Activated T-helper 2 cell treated with anti-CD3 and anti-CD28 coated beads, Interferon-gamma antibody, Interleukin-2, Interleukin-4, amounts not matched to agents 10 μg/mL and 5 μg/mL and 100 μg/mL, durations not matched to agents 14 hours and 24 hours and 36 hours (primary cell): ENCODE measurements at regions not wholly inside any gene's neighbourhood (a gene's known extent, or its start where the extent isn't known, plus 50 kb on each side); places are given as distances from the start of the nearest gene placed in this dataset.

Experiments used
- DNase-seq: peaks from one replicate; pipeline ENCODE4 v3.0.0; 2021; ENCODE audit warnings: low spot score
- H3K27ac Mint-ChIP-seq: one replicate; pipeline ENCODE4 v1.8.0; 2021; ENCODE audit warnings: mixed read lengths
- H3K27me3 Mint-ChIP-seq: one replicate; pipeline ENCODE4 v1.8.0; 2021; ENCODE audit warnings: low read depth, mixed read lengths
- H3K36me3 Mint-ChIP-seq: one replicate; pipeline ENCODE4 v1.8.0; 2021; ENCODE audit warnings: low read depth, mixed read lengths
- H3K4me1 Mint-ChIP-seq: one replicate; pipeline ENCODE4 v1.8.0; 2021; ENCODE audit warnings: low read depth, mixed read lengths
- H3K4me3 Mint-ChIP-seq: one replicate; pipeline ENCODE4 v1.8.0; 2021; ENCODE audit warnings: low read depth, mild to moderate bottlenecking, moderate library complexity, mixed read lengths
- H3K9me3 Mint-ChIP-seq: one replicate; pipeline ENCODE4 v1.8.0; 2021; ENCODE audit warnings: mixed read lengths
- intact Hi-C: fragments of 100-400 bp; cut with micrococcal nuclease; formaldehyde crosslinking; loops from one replicate; pipeline ENCODE4 v1.15.1; 2023

DNA sequence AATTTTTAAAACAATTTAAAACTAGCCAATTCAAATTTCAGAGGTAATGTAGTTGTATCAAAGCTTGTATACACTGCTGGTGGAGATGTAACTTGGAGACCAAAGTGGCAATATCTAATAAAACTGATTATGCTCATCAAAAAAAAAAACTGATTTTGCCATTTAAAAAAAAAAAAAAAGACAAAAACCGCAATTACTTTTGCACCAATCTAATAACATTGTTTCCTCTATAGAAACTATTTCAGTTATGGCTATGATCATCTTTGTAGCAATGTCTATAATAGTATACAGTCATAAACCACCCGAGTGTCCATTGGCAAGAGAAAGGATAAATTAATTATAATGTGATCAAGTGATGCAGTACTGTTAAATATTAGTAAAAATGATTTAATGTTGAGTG, 149.3 kb upstream of the SEMA6D start:
- DNase-seq = no peak
- H3K27ac Mint-ChIP-seq = no peak overlapping the region
- no peaks in the 10 kb centered on the region for H3K4me1 Mint-ChIP-seq
- no peak overlapping the region for H3K4me3 Mint-ChIP-seq
- no peaks in the 10 kb centered on the region for H3K36me3 Mint-ChIP-seq
- H3K9me3 Mint-ChIP-seq = peaks cover 11% of the 10 kb centered on the region
- intact Hi-C loops = no loop called here
- H3K27me3 Mint-ChIP-seq = no peaks in the 10 kb centered on the region

DNA sequence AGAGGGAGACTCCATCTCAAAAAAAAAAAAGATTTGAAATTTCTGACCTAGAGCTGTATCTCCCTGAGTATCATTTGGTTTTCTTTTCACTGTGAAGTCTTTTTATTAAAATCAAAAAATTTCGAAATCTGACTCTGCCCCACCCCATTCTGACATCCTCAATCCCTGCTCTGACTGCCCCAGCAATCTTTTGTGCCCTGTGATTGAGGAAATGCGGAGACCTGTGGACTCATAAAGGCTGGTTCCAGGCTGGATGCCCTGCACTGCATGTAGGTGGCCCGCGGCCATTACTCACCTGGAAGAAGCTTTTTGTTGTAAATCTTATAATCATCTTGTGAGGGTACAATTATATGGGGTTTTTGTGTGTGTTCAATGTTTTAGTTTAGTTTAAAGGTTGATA, 147.3 kb upstream of the SEMA6D start:
- intact Hi-C loops = no loop called here
- Mint-ChIP-seq H3K27ac (no peak overlapping the region), H3K36me3 (no peaks in the 10 kb centered on the region), H3K4me3 (no peak overlapping the region), H3K4me1 (peaks cover 2% of the 10 kb centered on the region), H3K27me3 (no peaks in the 10 kb centered on the region), H3K9me3 (no peaks in the 10 kb centered on the region)
- no peak for DNase-seq

DNA sequence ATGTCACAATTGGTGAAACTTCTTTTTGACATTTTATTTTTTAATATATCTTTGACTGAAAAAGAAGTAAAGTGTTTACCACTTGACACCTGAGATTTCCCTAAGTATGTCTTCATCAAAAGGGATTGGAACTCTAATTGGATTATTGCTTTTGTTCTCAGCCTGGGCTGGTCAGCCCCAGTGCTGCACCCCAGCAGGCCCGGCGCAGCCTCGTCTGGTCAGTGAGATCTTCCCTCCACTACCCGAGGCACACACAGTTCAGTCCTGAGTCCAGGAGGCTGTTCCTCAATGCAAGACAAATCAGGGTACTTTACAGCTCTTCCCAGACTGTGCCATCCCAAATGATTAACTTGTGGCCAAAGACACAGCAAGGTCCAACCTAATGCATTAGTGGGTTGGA, 146.9 kb upstream of the SEMA6D start:
- no peaks in the 10 kb centered on the region for H3K36me3 Mint-ChIP-seq
- H3K27me3 Mint-ChIP-seq = no peaks in the 10 kb centered on the region
- H3K4me3 Mint-ChIP-seq = no peak overlapping the region
- H3K4me1 Mint-ChIP-seq = peaks cover 2% of the 10 kb centered on the region
- intact Hi-C loops = no loop called here
- H3K27ac Mint-ChIP-seq = no peak overlapping the region
- H3K9me3 Mint-ChIP-seq = no peaks in the 10 kb centered on the region
- no peak for DNase-seq

DNA sequence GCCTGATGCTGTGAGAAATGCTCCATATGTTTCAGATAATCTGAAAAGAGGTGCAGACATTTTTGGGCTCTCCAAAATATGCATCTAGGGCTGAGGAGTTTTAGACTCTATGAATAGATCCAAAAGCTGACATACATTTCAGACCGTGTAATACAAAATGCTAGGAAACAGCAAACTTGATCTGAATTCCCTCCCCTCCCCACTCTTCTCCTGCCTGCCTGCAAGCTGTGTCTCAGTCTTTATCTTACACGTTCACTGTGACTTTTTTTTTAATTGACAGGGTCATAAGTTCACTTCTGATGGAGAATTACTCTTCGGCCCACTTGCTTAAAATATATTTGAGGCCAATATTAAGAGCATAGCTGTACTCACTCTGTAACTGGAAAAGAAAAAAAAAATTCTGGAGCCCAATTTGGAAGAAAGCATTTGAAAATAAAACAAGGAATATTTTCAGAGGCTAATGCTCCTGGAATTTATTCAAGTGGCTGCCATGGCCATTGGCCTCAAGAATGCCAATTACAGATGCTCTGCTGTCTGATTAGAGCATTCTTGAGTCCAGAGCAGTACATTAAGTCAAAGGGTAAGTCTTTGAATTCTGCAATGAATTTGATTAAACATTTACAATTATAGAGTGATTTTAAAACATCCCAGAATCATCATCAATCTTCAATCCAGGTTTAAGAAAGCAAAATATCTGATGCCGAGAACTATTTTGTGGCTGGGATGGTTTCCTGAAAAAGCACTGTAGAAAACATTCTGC, 146.2 kb upstream of the SEMA6D start:
- intact Hi-C loops = no loop called here
- Mint-ChIP-seq H3K27me3 (no peaks in the 10 kb centered on the region), H3K4me1 (peaks cover 2% of the 10 kb centered on the region), H3K36me3 (no peaks in the 10 kb centered on the region), H3K9me3 (no peaks in the 10 kb centered on the region), H3K27ac (no peak overlapping the region), H3K4me3 (no peak overlapping the region)
- DNase-seq = no peak

DNA sequence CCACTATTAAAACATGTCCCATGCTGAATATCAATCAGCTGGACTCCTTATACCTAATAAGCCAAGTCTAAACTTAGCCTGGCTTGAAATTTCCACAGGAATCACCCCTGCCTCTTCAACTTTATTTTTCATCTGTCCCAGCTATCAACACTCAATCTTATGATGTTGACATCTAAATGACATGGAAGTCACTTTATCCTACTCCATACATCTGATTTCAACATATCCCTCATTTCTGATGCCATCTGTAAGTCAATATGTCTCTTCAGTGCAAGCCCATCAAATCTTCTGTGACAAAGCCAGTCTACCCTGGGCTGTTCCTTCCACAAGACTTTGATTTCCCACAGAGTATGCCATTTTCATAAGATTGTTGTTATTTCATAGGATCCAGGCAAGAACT, 143.6 kb upstream of the SEMA6D start:
- no peaks in the 10 kb centered on the region for H3K27me3 Mint-ChIP-seq
- no peaks in the 10 kb centered on the region for H3K36me3 Mint-ChIP-seq
- no peak for DNase-seq
- intact Hi-C loops = no loop called here
- H3K27ac Mint-ChIP-seq = no peak overlapping the region
- H3K9me3 Mint-ChIP-seq = no peaks in the 10 kb centered on the region
- no peak overlapping the region for H3K4me3 Mint-ChIP-seq
- H3K4me1 Mint-ChIP-seq = peaks cover 2% of the 10 kb centered on the region

DNA sequence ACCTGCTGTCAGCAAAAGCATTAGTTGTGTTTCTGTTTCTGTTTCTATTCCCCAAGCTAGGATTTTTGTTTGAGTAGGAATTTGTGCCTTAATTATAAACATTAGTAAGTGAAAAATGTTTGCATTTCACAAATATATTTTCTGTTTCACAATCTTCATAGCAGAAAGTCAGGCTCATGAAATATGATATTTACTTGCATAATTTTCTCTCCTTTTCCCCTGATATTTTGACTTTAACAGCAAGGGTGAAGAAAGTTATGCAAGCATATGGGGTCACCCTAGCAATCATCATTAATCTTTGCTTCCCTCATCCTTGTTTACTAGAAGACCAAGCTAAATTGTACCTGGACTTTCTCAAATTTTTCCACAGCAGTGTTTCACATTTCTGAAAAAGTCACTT, 140.3 kb upstream of the SEMA6D start:
- intact Hi-C loops = no loop called here
- H3K9me3 Mint-ChIP-seq = peaks cover 5% of the 10 kb centered on the region
- H3K27ac Mint-ChIP-seq = no peak overlapping the region
- peaks cover 2% of the 10 kb centered on the region for H3K4me1 Mint-ChIP-seq
- no peak for DNase-seq
- no peaks in the 10 kb centered on the region for H3K36me3 Mint-ChIP-seq
- no peak overlapping the region for H3K4me3 Mint-ChIP-seq
- no peaks in the 10 kb centered on the region for H3K27me3 Mint-ChIP-seq

DNA sequence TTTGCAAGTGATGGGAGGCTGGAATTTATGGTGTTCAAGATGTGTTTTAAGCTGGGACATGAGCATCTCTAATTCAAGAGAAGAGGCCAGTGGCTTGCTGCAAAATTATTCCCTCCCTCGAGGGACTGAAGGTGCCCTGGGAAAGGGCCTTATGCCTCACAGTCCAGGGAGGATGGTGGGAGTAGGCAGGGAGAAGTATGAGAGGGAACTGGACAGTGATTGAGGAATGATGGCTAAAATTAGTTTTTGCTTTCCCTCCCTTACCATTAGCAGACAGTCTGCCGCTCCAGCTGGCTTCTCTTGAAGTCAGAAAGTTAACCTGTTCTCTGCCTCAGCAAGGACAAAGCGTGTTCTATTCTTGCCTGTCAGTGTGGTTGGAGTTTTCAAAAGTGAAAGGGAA, 139.8 kb upstream of the SEMA6D start:
- intact Hi-C loops = no loop called here
- Mint-ChIP-seq H3K9me3 (peaks cover 5% of the 10 kb centered on the region), H3K27ac (no peak overlapping the region), H3K4me3 (no peak overlapping the region), H3K4me1 (peaks cover 2% of the 10 kb centered on the region), H3K27me3 (no peaks in the 10 kb centered on the region), H3K36me3 (no peaks in the 10 kb centered on the region)
- DNase-seq = no peak

DNA sequence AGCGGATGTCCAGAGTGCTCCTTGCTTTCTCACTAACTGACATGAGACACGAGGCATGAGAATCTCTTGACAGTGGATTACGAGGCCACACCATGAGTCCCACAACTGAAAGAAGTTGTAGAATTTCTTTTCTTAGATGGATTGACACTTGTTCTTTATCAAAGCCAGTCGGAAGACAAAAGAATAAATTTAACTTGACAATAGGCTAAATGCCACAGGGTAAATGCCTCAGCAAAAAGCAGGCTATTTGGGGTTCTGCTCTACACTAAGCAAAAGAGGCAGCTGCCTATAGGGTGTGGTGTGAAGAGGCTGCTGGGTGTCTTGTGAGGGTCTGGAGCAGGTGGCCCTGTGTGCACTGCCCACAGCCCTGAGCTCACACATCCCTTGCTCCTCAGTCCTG, 135.1 kb upstream of the SEMA6D start:
- H3K4me1 Mint-ChIP-seq = no peaks in the 10 kb centered on the region
- H3K27me3 Mint-ChIP-seq = no peaks in the 10 kb centered on the region
- DNase-seq = no peak
- no peak overlapping the region for H3K27ac Mint-ChIP-seq
- no peak overlapping the region for H3K4me3 Mint-ChIP-seq
- H3K9me3 Mint-ChIP-seq = peaks cover 5% of the 10 kb centered on the region
- no peaks in the 10 kb centered on the region for H3K36me3 Mint-ChIP-seq
- intact Hi-C loops = no loop called here

DNA sequence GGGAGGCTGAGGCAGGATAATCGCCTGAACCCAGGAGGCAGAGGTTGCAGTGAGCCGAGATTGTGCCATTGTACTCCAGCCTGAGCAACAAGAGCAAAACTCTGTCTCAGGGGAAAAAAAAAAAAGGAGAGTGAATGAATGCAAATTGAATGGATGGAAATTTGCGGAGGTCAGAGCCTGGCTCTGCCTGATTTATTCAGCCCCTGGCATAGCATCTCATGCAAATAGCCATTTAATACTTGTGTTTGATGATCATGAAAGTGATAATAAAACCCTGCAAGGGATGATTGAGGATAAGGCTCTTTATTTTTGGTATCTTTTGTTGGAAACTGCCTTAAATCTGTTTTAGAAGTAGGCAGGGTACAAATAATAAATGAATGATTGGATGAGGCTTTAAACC, 133.0 kb upstream of the SEMA6D start:
- H3K9me3 Mint-ChIP-seq = peaks cover 5% of the 10 kb centered on the region
- no peak for DNase-seq
- no peak overlapping the region for H3K4me3 Mint-ChIP-seq
- intact Hi-C loops = no loop called here
- H3K27ac Mint-ChIP-seq = no peak overlapping the region
- H3K27me3 Mint-ChIP-seq = no peaks in the 10 kb centered on the region
- no peaks in the 10 kb centered on the region for H3K36me3 Mint-ChIP-seq
- no peaks in the 10 kb centered on the region for H3K4me1 Mint-ChIP-seq

DNA sequence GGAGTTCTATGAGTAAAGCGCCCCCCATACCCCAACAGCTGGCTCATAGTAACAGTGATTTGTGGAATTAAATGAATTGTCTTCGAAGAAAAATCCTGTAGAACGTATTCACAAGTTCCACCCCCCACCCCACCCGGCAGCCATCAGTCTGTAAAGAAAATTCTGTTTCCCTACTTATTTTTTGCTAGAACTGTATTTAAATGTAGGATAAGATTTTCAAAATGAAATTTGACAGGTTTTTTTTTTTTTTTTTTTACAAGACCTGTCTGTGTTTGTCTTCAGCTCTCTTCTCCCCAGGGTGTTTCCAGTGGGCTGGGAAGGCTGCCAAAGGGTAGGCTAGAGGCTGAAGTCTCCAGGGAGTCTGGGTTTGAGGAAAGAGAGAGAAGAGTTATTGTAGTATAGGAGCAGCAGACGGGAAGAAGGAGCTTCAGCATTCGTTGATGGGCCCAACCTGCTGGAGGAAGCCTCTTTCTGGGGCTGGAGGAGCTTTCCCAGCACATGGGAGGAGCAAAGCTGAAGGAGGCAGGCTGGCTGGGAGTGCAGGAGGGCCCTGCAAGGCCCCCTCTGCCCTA, 130.6 kb upstream of the SEMA6D start:
- no peak overlapping the region for H3K27ac Mint-ChIP-seq
- H3K36me3 Mint-ChIP-seq = no peaks in the 10 kb centered on the region
- DNase-seq = no peak
- intact Hi-C loops = no loop called here
- no peaks in the 10 kb centered on the region for H3K27me3 Mint-ChIP-seq
- no peaks in the 10 kb centered on the region for H3K9me3 Mint-ChIP-seq
- no peak overlapping the region for H3K4me3 Mint-ChIP-seq
- no peaks in the 10 kb centered on the region for H3K4me1 Mint-ChIP-seq

DNA sequence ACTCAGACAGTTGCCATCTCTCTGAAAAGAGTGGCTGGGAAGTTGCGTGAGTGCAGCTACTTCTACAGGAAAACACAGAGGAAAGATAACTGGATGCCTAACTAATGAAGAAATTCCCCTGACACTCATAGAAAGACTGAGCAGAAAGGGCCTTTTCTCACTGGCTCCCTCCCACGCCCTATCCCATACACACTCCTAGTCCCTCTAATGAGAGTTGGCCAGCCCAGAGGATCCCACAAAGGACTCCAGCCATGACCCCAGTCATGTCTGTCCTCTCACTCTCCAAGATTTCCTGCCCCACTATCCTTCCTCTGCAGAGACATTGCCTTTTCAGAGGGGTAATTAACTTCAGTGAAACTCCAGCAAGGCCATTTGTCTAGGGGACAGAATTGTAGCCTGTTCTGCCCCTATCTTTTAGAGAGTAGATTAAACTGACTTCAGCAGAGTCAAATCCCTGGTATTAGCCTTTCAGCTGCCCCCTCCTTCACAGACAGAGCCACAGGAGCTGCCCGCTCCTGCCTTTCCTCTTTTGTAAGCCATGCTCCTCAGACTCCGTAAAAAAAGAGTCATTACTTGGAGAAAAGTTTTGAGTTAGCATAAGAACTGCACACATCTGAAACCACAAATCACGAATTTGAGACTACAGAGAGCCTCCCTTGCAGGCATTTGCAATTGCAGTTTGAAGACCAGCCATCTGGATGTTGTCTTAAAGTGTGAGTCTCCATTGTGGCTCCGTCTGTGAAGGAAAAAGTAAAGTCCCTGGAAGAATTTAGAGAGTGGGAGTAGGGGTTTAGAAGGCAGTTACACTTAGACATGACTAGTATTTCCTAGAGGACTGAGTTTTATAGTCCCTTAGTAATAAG, 129.1 kb upstream of the SEMA6D start:
- no peaks in the 10 kb centered on the region for H3K4me1 Mint-ChIP-seq
- no peaks in the 10 kb centered on the region for H3K36me3 Mint-ChIP-seq
- H3K27me3 Mint-ChIP-seq = no peaks in the 10 kb centered on the region
- no peak for DNase-seq
- no peaks in the 10 kb centered on the region for H3K9me3 Mint-ChIP-seq
- intact Hi-C loops = no loop called here
- no peak overlapping the region for H3K27ac Mint-ChIP-seq
- no peak overlapping the region for H3K4me3 Mint-ChIP-seq

DNA sequence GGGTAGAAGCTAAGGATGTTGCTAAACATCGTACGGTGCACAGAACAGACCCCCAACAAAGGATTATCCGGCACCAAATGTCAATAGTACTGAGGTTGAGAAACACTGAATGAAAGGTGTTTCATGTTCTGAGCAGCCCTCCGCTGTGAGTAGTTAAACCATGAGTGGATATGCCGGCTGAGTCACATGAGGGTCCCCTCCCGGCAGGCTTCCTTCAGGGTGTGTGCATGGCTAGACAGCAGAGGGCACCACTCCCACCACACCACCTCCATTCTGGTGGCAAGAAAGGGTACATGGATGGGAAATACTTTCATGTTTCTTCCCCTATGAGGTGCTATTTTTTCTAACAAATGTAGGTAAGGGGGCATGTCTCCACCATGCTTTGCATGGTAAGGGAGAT, 128.3 kb upstream of the SEMA6D start:
- no peaks in the 10 kb centered on the region for H3K9me3 Mint-ChIP-seq
- intact Hi-C loops = no loop called here

DNA sequence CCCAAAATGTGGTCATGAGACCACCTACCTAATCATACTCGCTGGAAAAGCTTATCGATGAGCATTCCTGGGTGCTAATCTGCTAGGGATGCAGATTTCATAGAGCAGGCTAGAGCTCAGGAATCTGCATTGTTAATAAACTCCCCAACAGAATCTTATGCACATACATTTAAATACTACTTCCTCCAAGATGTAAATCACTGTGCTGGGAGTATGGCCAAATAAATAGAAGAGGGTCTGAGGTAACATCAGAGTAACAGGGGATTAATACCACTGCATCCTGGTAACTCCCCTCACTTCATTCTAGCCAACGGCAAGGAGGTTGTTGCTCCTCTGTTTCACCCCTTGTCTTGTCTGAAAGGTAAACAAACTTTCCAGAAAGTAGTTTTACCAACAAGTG, 118.3 kb upstream of the SEMA6D start:
- intact Hi-C loops = no loop called here
- Mint-ChIP-seq H3K9me3 (no peaks in the 10 kb centered on the region), H3K4me3 (no peak overlapping the region), H3K27me3 (no peaks in the 10 kb centered on the region), H3K4me1 (no peaks in the 10 kb centered on the region), H3K27ac (no peak overlapping the region), H3K36me3 (no peaks in the 10 kb centered on the region)
- no peak for DNase-seq

More for the DNA sequence above, 128.3 kb upstream of the SEMA6D start:
- no peaks in the 10 kb centered on the region for H3K4me1 Mint-ChIP-seq
- H3K4me3 Mint-ChIP-seq = no peak overlapping the region
- H3K27ac Mint-ChIP-seq = no peak overlapping the region
- no peaks in the 10 kb centered on the region for H3K36me3 Mint-ChIP-seq
- DNase-seq = no peak
- H3K27me3 Mint-ChIP-seq = no peaks in the 10 kb centered on the region
